ENCODE measurements at regions not wholly inside any gene's neighbourhood (a gene's known extent, or its start where the extent isn't known, plus 50 kb on each side); places are given as distances from the start of the nearest gene placed in this dataset.

DNA sequence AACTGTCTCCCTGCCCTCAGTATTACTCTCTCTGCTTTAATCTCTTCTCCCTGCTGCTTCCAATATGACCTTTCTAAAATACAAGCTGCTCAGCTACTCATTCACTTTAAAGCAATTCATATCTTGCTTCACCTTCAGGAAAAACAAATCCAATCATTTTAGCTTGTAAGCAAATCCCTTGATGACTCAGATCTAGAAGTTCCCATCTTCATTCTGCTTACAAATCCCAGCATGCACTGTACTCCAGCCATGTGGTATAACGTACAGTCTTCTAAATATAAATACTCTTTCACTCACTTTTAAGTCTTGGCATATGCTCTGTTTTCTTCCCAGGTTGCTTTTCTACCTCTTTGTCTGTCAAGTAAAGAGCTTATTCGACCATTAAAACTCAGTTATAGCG, 1009.1 kb upstream of the SEMA6D start:
- TF ChIP-seq, protein P1, sequence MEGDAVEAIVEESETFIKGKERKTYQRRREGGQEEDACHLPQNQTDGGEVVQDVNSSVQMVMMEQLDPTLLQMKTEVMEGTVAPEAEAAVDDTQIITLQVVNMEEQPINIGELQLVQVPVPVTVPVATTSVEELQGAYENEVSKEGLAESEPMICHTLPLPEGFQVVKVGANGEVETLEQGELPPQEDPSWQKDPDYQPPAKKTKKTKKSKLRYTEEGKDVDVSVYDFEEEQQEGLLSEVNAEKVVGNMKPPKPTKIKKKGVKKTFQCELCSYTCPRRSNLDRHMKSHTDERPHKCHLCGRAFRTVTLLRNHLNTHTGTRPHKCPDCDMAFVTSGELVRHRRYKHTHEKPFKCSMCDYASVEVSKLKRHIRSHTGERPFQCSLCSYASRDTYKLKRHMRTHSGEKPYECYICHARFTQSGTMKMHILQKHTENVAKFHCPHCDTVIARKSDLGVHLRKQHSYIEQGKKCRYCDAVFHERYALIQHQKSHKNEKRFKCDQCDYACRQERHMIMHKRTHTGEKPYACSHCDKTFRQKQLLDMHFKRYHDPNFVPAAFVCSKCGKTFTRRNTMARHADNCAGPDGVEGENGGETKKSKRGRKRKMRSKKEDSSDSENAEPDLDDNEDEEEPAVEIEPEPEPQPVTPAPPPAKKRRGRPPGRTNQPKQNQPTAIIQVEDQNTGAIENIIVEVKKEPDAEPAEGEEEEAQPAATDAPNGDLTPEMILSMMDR (IDR thresholded peaks at IDR 0.05; ENCODE audit: insufficient read depth, low read length, poor library complexity, severe bottlenecking) = no peak
- no peak for TF ChIP-seq EZH2phosphoT487 (conservative IDR thresholded peaks at IDR 0.05; ENCODE audit: low read length)

Data from SU-DHL-6 (cell line).